K562 (cell line): ENCODE measurements at regions not wholly inside any gene's neighbourhood (a gene's known extent, or its start where the extent isn't known, plus 50 kb on each side); places are given as distances from the start of the nearest gene placed in this dataset.

Experiments
- ATAC-seq: fragments of 200-7000 bp; cut with Tn5 transposase; 3 replicates; pipeline ENCODE4 v1.9.1; 2020; ENCODE audit warnings: moderate library complexity
- BruUV-seq: library from RNA; stranded (reverse); fragments of 400-500 nt; replicated peaks from 2 replicates; lab custom pipeline; 2021; lab: Mats Ljungman, UMichigan
- CTCF ChIA-PET: fragments of 300-600 bp; formaldehyde crosslinking; extraction: SDS; loops from one replicate; lab custom pipeline; 2021; ENCODE audit warnings: low intra/inter-chr PET ratio; lab: Yijun Ruan, JAX
- POLR2A ChIA-PET: fragments of 300-600, 350-650 bp; sonication (Branson Sonifier 250); formaldehyde crosslinking; extraction: SDS; loops from one replicate; lab custom pipeline; 2021; ENCODE audit warnings: antibody characterized with exemption, inconsistent platforms; lab: Yijun Ruan, JAX
- DNase-seq, 4 experiments: peaks; one replicate each; pipeline versions ENCODE4 v3.0.0 to v3.0.0-alpha.2; 2011 to 2018; ENCODE audit warnings: low spot score in 3 of 4, mixed read lengths in 3 of 4; ENCODE audit errors: extremely low read depth in 1 of 4
- FAIRE-seq: peaks from 2 replicates; lab custom pipeline; 2011; peaks lifted over from hg19 to GRCh38; lab: Jason Lieb, UNC
- H2AFZ ChIP-seq: 2 replicates; pipeline ENCODE4 v1.6.0; 2011; ENCODE audit warnings: low read depth, low read length, control low read depth, inconsistent platforms
- H3K27ac ChIP-seq: fragments of 200-600 bp; 3 replicates; pipeline ENCODE4 v1.8.0; 2011; ENCODE audit warnings: low read depth, mild to moderate bottlenecking, control low read depth, inconsistent platforms, low read length, moderate library complexity, mixed read lengths; ENCODE audit errors: extremely low read depth
- H3K27me3 ChIP-seq, 2 experiments: fragments of 300-600 bp in 1 of 2; 2 replicates in 1 of 2; 3 replicates in 1 of 2; pipeline versions ENCODE4 v1.6.0 to v1.8.0; 2011; ENCODE audit warnings: inconsistent platforms in 2 of 2, low read length in 2 of 2, mild to moderate bottlenecking in 1 of 2, mixed read lengths in 1 of 2, moderate library complexity in 1 of 2; ENCODE audit not compliant: control insufficient read depth in 2 of 2, insufficient read depth in 2 of 2
- H3K36me3 ChIP-seq: fragments of 300-600 bp; 3 replicates; pipeline ENCODE4 v1.8.0; 2011; ENCODE audit warnings: mild to moderate bottlenecking, low read length, inconsistent platforms; ENCODE audit not compliant: control insufficient read depth, insufficient read depth
- H3K4me1 ChIP-seq, 2 experiments: fragments of 200-600 bp in 1 of 2; replicated peaks in 1 of 2; 2 replicates in 1 of 2; 3 replicates in 1 of 2; pipeline versions ENCODE4 v1.5.1 to v1.8.0; 2011; ENCODE audit warnings: inconsistent platforms in 2 of 2, low read length in 2 of 2, mild to moderate bottlenecking in 1 of 2, mixed read lengths in 1 of 2, moderate library complexity in 1 of 2; ENCODE audit not compliant: control insufficient read depth in 2 of 2, insufficient read depth in 2 of 2
- H3K4me2 ChIP-seq: 2 replicates; pipeline ENCODE4 v1.6.1; 2011; ENCODE audit warnings: low read length, control low read depth, inconsistent platforms, mixed read lengths; ENCODE audit not compliant: insufficient read depth
- H3K4me3 ChIP-seq: fragments of 200-600 bp; sonication (generic), shearing (Covaris generic); 2 replicates; pipeline ENCODE4 v1.5.1; 2016; ENCODE audit warnings: control low read depth, inconsistent platforms
- H3K79me2 ChIP-seq: fragments of 200-600 bp; 3 replicates; pipeline ENCODE4 v1.8.0; 2011; ENCODE audit warnings: low read length, inconsistent platforms; ENCODE audit not compliant: control insufficient read depth, insufficient read depth
- H3K9ac ChIP-seq, 2 experiments: 2 replicates each; pipeline versions ENCODE4 v1.6.0 to v1.6.1; 2011; ENCODE audit warnings: low read depth in 2 of 2, low read length in 2 of 2, control low read depth in 1 of 2, inconsistent platforms in 1 of 2, mild to moderate bottlenecking in 1 of 2, mixed read lengths in 1 of 2; ENCODE audit not compliant: insufficient read depth in 1 of 2
- H3K9me1 ChIP-seq: one replicate; pipeline ENCODE4 v1.6.0; 2011; ENCODE audit warnings: inconsistent platforms, mild to moderate bottlenecking, low read length, moderate library complexity; ENCODE audit not compliant: control insufficient read depth, insufficient read depth
- H3K9me3 ChIP-seq: replicated peaks from 2 replicates; pipeline ENCODE4 v1.5.1; 2011; ENCODE audit warnings: low read depth, low read length, inconsistent platforms; ENCODE audit not compliant: control insufficient read depth, insufficient read depth
- H4K20me1 ChIP-seq: replicated peaks from 2 replicates; pipeline ENCODE4 v1.6.1; 2011; ENCODE audit warnings: low read length, inconsistent platforms, mixed read lengths; ENCODE audit not compliant: control insufficient read depth, insufficient read depth
- CBX2 ChIP-seq: fragments of 200-600 bp; sonication (generic); IDR thresholded peaks from one replicate; pipeline ENCODE4 v1.6.1; 2012; ENCODE audit warnings: mild to moderate bottlenecking, low read length, inconsistent platforms; ENCODE audit not compliant: insufficient read depth, poor library complexity, severe bottlenecking
- MAFF ChIP-seq: IDR thresholded peaks from 2 replicates; pipeline ENCODE4 v1.6.1; 2012; ENCODE audit warnings: low read length, improper control_type of control experiment
- MLLT1 ChIP-seq, 2 experiments: fragments of 450-650 bp; IDR thresholded peaks; 2 replicates each; pipeline ENCODE4 v1.6.1; 2016
- MTA3 ChIP-seq: fragments of 450-650 bp; formaldehyde crosslinking; IDR thresholded peaks from 2 replicates; pipeline ENCODE4 v1.6.1; 2017; ENCODE audit warnings: mild to moderate bottlenecking, borderline replicate concordance
- NFIC ChIP-seq: fragments of 450-650 bp; IDR thresholded peaks from 2 replicates; pipeline ENCODE4 v1.6.1; 2017; ENCODE audit warnings: mild to moderate bottlenecking, inconsistent platforms
- NR3C1 ChIP-seq: sonication (generic); formaldehyde crosslinking; IDR thresholded peaks from 2 replicates; pipeline ENCODE4 v1.8.1; 2022; ENCODE audit warnings: missing genetic modification reagents
- RBBP5 ChIP-seq: fragments of 200-600 bp; sonication (generic); IDR thresholded peaks from 2 replicates; pipeline ENCODE4 v1.6.1; 2012; ENCODE audit warnings: borderline replicate concordance, mild to moderate bottlenecking, low read length, control low read depth, inconsistent platforms; ENCODE audit not compliant: insufficient read depth, poor library complexity, severe bottlenecking
- RBM17 ChIP-seq: fragments of 200-400 bp; formaldehyde crosslinking; IDR thresholded peaks from 2 replicates; pipeline ENCODE4 v1.6.1; 2017; ENCODE audit warnings: low read depth, mild to moderate bottlenecking, low read length, borderline replicate concordance
- RFX5 ChIP-seq: IDR thresholded peaks from 2 replicates; pipeline ENCODE4 v1.6.1; 2011; ENCODE audit warnings: low read depth, mild to moderate bottlenecking, improper control_type of control experiment, low read length
- in situ Hi-C: fragments of 300-500 bp; cut with MboI; formaldehyde crosslinking; loops from 4 replicates; pipeline ENCODE4 v1.15.0; 2018; ENCODE audit warnings: inconsistent platforms, mixed read lengths
- intact Hi-C: fragments of 100-400 bp; cut with micrococcal nuclease; formaldehyde crosslinking; loops from 2 replicates; pipeline ENCODE4 v1.14.2; 2022

GRCh38 chr13:76813891-76814290 is 72.3 kb downstream of the KCTD12 start:
- FAIRE-seq, result no peak
- no peak for DNase-seq
- H4K20me1 ChIP-seq, result no peaks in the 10 kb centered on the region
- no peaks in the 10 kb centered on the region for H3K9me1 ChIP-seq
- no peak overlapping the region for H3K9ac ChIP-seq
- ChIA-PET CTCF (no interaction called here), POLR2A (no interaction called here)
- H3K27me3 ChIP-seq, result no peaks in the 10 kb centered on the region
- no peaks in the 10 kb centered on the region for H3K79me2 ChIP-seq
- in situ Hi-C loops, result no loop called here
- no peak overlapping the region for H3K4me3 ChIP-seq
- no peaks in the 10 kb centered on the region for H3K36me3 ChIP-seq
- intact Hi-C loops, result no loop called here
- TF ChIP-seq RFX5, result no peak
- TF ChIP-seq RBBP5, result no peak
- no peak for TF ChIP-seq MTA3
- TF ChIP-seq MAFF, result no peak
- TF ChIP-seq NR3C1, result no peak
- TF ChIP-seq CBX2, result no peak
- TF ChIP-seq RBM17, result no peak
- 0 out of 2 replicates have a peak, but pooled peaks have one; percentile 12 for TF ChIP-seq NFIC
- TF ChIP-seq MLLT1 (IDR thresholded peaks at IDR 0.05), result no peak
- no peak for ATAC-seq
- no peak overlapping the region for H3K4me2 ChIP-seq
- H3K4me1 ChIP-seq, result no peaks in the 10 kb centered on the region
- no peak overlapping the region for H2AFZ ChIP-seq
- no TSS peak for BruUV-seq
- no peak overlapping the region for H3K27ac ChIP-seq
- no peaks in the 10 kb centered on the region for H3K9me3 ChIP-seq
